Stimulated activated CD4-positive, alpha-beta T cell treated with anti-CD3 and anti-CD28 coated beads, Interleukin-12 subunit alpha, Interleukin-12 subunit beta, amount 100 ng/mL, for 48 hours (primary cell): ENCODE measurements at regions not wholly inside any gene's neighbourhood (a gene's known extent, or its start where the extent isn't known, plus 50 kb on each side); places are given as distances from the start of the nearest gene placed in this dataset.
"Not testable (repeated sequence)": the region's sequence is repeated elsewhere in the genome, so short reads cannot be mapped to it uniquely, and the experiment has no call there.

Experiments
- DNase-seq, 3 donors: peaks; one replicate each; pipeline ENCODE4 v3.0.0-alpha.2; 2020; ENCODE audit warnings: low read depth in 2 of 3, low spot score in 1 of 3

DNA sequence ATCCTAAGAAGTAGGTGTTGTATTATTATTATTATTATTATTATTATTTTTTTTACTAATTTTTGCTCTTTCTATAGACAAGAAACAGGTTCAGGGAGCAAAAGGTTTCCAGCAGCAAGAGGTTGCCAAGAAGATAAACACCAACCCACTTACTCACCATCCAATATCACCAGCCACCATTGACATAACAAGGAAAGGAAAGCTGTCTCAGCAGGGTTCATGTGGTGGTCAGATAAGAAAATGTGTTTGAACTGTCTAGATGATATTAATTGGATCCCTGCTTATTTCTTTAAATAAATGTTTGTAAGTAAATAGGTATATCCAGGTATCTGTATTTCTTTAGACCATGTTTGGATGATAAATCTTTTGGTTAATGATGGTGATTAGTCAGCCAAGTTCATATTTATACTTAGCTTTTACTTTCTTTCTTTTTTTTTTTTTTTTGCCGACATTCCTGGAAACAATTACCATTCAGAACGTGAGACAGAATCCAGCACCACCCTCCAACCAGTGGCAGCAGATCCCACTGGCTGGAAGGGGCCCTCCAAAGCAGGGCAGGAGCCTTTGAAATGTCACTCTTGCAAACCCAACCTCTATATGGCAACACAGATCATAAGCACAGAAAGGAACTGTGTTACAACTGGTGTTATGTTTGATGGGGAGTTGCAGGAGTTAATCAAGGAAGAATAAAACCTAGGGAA is 139.2 kb upstream of the ECI2 start:
- no peak for DNase-seq

DNA sequence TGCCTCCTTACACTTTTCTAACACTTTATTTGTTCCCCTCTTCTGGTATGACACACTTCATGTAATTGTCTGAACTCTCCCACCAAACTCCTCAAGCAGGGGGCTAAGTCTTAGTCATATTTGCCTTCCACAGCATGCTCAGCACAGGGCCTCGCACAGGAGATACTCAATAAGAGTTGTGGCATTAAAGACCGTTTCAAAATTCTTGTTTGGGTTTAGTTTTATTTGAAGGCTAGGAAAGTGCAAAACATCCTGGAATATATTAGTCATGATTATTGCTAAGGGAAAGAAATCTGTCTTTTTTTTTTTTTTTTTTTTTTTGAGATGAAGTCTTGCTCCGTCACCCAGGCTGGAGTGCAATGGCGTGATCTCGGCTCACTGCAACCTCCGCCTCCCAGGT is 137.6 kb upstream of the ECI2 start:
- no peak for DNase-seq

DNA sequence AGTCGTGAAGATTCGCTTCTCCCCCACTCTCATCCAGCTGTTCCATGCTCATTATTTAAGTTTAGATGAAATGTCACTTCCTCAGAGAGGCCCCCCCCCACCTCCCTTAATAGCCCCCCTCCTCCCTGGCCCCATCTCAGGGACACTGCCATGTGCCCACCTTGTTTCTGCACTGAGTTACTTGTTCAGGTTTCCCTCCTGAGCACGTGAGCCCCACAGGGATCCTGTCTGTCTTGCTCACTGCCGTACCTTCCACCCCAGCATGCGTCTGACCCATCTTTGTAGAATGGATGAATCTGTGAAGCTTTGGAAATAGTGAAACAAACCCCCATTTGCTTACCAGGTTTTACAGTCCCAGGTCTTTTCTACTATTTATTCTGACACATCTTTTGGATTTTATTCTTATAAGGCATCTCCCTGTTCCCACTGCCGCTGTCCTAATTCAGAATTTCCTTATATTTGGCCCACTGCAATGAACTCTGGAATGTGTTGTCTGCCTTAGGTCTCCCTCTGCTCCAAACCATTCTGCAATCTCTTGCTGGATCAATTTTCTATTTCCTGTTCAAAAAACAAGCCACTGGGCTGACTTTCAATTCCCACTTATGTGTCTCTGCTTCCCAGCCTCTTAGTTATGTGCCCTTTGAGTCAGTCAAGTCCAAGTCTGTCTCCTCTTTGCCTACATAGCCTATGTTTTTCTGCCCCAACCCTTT is 136.5 kb upstream of the ECI2 start:
- no peak for DNase-seq

DNA sequence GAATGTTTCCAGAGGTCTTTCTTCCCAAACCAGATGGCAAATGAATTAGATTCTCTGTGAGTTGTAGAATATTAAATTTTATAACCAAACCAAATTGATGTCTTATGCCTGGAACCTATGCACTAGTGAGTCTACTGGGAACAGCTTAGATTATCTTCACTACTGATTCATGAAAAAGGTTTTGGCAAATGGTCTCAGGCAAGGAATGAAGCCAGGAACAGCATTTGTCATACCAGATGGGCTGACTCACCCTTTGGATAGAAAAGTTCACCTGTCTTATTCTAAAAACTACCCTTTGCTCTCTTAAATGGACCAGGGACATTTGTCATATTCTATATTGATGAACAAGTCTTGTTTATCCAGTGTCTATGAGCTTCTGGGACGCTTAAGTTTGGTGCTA is 135.4 kb upstream of the ECI2 start:
- no peak for DNase-seq

DNA sequence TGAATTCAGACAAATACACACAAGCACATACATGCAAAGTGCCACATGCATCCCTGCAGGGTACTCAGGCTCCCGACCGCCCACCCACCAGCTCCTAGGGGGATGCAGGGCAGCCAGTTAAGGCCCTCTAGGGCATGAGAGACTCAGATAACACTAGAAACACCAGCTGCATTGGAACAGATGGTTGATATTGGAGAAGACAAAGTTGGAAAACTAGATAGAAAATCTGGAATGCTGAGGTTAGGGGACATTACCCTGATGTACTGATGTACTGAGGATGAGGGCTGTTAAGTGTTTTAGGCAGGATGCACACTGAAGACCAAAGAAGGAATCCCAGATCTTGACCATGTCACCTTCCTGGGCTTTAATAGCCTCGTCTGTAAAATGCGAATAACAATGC is 134.6 kb upstream of the ECI2 start:
- DNase-seq: no peak

DNA sequence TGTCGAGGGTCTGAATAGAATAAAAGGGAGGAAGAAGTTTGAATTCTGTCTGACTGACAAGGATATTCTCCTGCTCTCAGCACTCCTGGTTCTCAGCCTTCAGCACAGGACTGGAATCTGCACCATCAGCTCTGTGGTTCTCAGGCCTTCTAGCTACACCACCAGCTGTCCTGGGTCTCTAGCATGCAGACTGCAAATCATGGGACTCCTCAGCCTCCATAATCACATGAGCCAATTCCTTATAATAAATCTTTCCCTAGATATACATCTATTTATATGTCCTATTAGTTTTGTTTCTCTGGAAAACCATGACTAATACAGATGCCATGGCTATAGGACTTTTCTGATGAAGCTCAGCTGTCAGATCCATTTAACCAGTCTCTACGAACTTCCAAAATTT is 132.8 kb upstream of the ECI2 start:
- DNase-seq: no peak

DNA sequence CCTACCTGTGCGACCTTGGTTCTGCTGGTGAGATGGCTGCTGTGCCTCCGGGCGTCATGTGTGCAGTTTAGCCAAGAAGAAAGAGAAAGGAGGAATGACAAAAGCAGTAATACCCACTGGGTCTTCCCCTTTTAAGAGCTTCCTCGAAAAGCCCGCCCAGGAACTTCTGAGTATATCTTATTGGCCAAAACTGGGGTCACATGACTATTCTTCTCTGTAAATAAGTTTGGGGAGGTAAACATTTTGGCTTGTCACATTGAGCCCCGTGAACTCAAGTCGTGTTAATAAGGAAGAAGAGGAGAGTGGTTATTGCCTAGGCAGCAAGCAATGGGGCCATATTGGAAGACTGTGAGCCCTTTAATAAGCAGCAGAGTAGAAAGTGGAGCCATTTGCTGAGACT is 130.4 kb upstream of the ECI2 start:
- DNase-seq: no peak

DNA sequence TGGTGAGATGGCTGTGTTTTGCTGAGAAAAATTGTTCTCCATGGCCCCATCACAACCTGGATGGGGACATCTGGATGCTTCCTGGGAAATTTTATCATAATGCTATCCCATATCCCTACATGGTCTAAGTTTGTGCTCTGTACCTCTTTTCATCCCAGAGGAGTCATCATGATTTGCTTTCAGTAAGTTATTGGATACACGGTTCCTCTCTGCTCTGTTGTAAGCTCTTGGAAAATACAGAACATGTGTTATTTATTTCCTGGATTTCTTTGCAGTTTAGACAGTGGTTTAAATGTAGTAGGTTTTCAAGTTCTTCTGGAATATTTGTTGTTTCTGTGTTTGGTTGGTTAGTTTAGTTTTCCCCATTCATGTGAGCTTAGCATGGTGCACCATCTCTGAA is 129.2 kb upstream of the ECI2 start:
- no peak for DNase-seq

DNA sequence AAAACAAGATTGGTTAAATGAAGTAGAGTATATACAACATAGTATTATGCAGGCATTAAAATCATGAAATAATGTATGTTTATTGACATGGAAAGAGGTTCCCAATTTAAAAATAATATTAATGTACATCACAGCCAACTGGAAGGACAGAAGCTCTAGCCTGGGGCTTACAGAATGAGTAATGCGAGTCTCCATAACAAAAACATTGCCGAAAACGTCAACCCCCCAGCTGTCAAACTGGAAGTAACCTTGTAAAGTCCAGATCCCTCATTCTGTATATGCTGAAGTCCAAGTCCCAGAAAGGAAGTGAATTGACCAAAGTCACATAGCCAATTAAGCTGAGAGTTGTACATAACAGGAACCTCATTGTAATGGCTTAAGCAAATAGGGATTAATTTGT is 128.7 kb upstream of the ECI2 start:
- no peak for DNase-seq

DNA sequence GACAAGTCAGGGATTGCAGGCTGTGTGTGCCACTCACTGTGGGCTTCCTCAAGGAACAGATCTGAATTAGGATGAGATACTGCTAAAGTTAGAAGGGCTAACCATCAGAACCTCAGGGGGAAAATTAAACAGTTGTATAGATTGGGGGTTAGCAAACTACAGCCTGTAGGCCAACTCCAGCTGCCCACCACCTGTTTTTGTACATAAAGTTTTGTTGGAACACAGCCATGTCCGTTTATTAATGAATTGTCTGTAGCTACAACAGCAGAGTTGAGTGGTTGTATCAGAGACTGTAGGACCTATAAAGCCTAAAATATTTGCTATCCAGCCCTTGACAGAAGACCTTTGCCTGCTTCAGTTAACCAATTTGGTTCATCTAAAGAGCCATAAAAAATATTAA is 127.2 kb upstream of the ECI2 start:
- no peak for DNase-seq

DNA sequence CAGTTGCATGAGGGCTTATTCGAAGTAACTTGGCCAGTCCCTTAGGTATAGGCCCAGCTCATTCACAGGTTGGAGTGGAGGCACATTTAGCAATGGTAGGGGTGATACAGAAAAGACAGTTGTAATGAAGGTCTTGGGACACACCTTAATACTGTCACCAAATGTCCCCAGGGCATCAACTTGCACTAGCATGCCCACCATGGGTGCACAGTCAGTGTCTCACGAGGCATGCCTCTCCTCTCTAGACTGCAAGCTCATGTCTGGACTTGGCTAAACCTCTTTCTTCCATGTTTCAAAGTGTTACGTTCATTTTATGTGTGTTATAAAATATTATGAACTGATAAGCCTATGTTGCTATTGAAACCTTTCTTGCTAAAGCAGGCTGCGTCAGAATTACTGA is 124.0 kb upstream of the ECI2 start:
- no peak for DNase-seq

DNA sequence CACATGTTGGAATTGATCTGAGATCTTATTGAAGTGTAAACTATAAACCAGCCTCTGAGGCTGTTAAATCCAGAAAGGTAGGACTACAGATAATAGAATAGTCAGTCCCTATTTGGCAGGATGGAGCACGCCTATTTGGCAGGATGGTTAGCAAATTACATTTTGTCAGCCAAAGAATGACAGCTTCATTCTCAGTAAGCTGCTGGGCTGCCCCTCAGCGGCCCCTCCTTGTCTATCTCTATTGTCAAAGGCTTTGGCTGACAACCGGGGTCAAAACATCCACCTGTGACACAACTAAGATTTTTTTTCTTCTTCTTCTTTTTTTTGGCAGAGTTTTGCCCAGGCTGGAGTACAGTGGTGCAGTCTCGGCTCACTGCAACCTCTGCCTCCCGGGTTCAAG is 123.4 kb upstream of the ECI2 start:
- DNase-seq: no peak

DNA sequence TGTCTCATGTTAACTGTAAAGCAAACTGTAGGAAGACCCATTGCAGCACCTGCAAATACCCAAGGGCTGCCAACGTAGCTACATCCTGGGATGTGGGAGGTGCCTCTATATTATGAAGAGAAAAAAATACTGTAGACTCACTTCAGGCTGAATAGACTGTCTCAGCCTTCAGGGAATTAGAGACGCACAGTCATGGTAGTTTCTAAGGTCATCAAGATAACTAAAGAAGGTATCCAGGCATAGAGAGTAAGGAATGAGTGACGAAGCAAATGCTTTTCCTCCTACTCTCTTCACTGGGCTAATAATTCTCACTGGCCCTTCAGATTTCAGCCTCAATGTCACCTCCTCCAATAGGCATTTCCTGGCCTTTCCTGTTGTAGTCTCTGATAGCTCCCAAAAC is 121.6 kb upstream of the ECI2 start:
- DNase-seq: no peak

DNA sequence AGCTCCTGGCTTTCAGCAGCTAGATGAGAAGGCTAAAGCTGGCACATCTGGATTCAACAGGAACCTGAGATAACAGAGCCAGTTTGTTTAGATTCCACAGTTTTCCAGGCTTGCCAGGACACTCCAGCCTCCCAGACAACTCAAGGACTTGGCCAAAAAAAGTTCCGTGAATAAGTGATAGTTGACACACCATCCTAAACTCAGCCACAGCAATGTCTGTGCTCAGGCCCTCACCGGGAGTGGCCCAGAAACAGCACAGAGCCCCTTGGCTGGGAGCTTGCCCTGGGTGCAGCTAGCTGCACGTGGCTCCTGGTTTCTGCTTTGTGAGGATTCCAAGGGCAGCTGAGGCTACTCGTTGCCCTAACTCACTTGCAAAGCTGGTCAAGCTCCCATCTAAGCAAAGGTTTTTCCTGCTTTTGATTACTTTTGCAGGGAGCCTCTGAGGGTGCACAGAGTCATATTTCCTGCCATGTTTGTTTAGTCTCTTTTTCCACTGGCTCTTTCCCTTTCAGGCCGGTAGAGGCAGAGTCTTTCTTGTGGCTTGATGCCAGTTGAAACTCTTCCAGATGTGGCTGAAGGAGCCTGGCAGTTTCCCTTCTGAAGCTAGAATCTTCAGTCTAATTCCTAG is 118.3 kb upstream of the ECI2 start:
- DNase-seq: no peak

DNA sequence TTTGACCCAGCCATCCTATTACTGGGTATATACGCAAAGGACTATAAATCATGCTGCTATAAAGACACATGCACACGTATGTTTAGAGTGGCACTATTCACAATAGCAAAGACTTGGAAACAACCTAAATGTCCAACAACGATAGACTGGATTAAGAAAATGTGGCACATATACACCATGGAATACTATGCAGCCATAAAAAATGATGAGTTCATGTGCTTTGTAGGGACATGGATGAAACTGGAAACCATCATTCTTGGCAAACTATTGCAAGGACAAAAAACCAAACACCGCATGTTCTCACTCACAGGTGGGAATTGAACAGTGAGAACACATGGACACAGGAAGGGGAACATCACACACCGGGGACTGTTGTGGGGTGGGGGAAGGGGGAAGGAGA is 117.1 kb upstream of the ECI2 start:
- not testable (repeated sequence) for DNase-seq

DNA sequence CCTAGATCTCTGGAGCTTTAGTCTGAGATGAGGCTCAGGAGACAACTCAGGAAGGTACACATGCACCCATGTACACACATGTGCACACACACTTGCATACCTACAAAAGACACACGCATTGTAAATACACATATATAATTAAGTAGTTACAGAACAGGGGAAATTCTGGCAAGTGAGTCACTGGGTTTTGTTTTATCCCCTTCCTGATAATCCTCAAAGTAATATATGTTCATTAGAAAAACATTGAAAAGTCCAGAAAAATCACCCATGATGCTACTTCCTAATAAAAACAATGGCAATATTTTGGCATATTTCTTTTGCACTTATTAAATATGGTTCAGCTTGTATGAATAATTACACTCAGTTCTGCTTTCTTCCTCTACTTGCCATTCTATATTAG is 115.3 kb upstream of the ECI2 start:
- DNase-seq: no peak

DNA sequence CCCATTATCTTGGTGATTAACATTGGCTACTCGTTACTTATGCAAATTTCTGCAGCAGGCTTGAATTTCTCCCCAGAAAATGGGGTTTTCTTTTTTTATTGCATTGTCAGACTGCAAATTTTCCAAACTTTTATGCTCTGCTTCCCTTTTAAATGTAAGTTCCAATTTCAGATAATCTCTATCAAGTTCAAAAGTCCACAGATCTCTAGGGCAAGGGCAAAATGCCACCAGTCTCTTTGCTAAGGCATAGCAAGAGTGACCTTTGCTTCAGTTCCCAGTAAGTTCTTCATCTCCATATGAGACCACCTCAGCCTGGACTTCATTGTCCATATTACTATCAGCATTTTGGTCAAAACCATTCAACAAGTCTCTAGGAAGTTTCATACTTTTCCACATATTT is 108.5 kb upstream of the ECI2 start:
- DNase-seq: not testable (repeated sequence)

DNA sequence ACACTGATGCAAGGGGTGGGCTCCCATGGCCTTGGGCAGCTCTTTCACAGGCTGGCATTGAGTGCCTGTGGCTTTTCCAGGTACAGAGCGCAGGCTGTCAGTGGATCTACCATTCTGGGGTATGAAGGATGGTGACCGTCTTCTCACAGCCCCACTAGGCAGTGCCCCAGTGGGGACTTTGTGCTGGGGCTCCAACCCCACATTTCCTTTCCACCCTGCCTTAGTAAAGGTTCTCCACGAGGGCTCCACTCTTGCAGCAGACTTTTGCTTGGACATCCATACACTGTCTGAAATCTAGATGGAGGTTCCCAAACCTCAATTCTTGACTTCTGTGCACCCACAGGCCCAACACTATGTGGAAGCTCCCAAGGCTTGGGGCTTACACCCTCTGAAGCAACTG is 107.9 kb upstream of the ECI2 start:
- DNase-seq: no peak

DNA sequence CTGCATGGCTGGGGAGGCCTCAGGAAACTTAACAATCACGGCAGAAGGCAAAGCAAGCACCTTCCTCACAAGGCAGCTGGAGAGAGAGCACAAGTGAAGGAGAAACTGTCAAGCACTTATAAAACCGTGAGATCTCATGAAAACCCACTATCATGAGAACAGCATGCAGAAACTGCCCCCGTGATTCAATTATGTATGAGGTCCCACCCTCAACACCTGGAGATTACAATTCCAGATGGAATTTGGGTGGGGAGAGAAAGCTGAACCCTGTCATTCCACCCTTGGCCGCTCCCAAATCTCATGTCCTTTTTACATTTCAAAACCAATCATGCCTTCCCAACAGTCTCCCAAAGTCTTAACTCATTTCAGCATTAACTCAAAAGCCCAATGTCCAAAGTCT is 107.2 kb upstream of the ECI2 start:
- no peak for DNase-seq

DNA sequence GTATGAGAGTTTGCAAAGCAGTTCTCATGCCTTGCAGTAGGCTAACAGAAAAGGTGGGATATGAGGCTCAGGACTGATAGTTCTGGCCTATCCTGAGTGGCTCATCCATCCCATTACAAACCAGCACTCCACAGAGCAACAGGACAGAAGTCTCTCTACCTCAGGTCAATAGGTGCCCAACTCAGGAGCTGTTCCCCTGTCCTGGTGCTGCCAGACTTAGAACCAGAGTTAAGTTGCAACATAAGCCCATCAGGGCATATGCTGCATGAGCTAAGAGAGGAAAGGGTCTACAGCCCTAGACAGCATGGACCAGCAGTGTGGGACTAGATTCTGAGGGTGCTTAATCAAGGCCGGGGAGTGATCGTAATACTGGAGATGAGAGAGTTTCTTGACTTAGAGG is 104.8 kb upstream of the ECI2 start:
- DNase-seq: no peak

DNA sequence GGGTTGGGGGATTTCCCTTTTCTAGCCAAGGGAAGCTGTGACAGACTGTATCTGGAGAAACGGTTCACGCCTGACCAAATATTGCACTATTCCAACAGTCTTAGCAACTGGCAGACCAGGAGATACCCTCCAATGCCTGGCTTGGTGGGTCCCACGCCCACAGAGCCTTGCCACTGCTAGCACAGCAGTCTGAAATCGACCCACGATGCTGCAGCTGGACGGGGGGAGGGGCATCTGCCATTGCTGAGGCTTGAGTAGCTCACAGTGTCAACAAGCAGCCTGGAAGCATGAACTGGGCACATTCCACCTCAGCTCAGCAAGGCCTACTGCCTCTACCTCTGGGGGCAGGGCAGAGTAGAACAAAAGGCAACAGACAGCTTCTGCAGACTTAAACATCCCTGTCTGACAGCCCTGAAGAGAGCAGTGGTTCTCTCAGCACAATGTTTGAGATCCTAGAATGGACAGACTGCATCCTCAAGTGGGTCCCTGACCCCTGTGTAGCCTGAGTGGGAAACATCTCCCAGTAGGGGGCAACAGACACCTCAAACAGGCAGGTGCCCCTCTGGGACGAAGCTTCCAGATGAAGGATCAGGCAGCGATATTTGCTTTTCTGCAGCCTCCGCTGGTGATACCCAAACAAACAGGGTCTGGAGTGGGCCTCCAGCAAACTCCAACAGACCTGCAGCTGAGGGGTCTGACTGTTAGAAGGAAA is 89.9 kb upstream of the ECI2 start:
- DNase-seq: no peak
